ENCODE measurements at regions not wholly inside any gene's neighbourhood (a gene's known extent, or its start where the extent isn't known, plus 50 kb on each side); places are given as distances from the start of the nearest gene placed in this dataset.

- no peak for TF ChIP-seq CTCF (IDR thresholded peaks at IDR 0.05)
- no peak for TF ChIP-seq POLR2A (IDR thresholded peaks at IDR 0.05)
These were observed 740.1 kb upstream of the FAM174A start for GRCh38 chr5:99795031-99795430.
